ENCODE measurements at regions not wholly inside any gene's neighbourhood (a gene's known extent, or its start where the extent isn't known, plus 50 kb on each side); places are given as distances from the start of the nearest gene placed in this dataset.

GRCh38 chr18:29494371-29494770 is 1317.4 kb upstream of the CDH2 start:
- H3K27ac ChIP-seq, result no peak overlapping the region
- H3K9me3 ChIP-seq, result no peaks in the 10 kb centered on the region
- intact Hi-C loops (cut with DNase I), result no loop called here
- no peak overlapping the region for H3K4me3 ChIP-seq
- no peak for ATAC-seq
- no peaks in the 10 kb centered on the region for H3K36me3 ChIP-seq
- no peaks in the 10 kb centered on the region for H3K4me1 ChIP-seq
- no peak for DNase-seq
- no peak for TF ChIP-seq POLR2A (IDR thresholded peaks at IDR 0.05)
- no peaks in the 10 kb centered on the region for H3K27me3 ChIP-seq

DNA sequence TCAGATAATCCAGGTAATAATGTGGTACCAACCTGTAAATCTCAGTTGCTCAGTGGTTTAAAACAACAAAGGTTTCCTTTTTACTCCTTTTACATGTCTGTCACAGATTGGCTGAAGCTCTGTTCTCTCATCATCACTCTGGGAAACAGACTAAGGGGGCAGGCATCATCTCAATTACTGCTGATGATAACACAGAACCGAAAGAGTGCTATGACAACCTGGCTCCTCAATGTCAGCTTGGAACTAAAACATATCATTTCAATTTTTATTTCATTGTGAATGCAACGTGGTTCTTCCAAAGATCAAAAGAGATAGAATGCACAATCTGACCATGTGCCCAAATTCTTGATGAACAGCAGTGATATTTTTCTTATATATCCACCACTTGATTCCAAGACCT is 1315.0 kb upstream of the CDH2 start:
- intact Hi-C loops (cut with DNase I), result no loop called here
- TF ChIP-seq POLR2A (IDR thresholded peaks at IDR 0.05), result no peak
- TF ChIP-seq, protein P1, sequence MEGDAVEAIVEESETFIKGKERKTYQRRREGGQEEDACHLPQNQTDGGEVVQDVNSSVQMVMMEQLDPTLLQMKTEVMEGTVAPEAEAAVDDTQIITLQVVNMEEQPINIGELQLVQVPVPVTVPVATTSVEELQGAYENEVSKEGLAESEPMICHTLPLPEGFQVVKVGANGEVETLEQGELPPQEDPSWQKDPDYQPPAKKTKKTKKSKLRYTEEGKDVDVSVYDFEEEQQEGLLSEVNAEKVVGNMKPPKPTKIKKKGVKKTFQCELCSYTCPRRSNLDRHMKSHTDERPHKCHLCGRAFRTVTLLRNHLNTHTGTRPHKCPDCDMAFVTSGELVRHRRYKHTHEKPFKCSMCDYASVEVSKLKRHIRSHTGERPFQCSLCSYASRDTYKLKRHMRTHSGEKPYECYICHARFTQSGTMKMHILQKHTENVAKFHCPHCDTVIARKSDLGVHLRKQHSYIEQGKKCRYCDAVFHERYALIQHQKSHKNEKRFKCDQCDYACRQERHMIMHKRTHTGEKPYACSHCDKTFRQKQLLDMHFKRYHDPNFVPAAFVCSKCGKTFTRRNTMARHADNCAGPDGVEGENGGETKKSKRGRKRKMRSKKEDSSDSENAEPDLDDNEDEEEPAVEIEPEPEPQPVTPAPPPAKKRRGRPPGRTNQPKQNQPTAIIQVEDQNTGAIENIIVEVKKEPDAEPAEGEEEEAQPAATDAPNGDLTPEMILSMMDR (IDR thresholded peaks at IDR 0.05), result no peak
- H3K27me3 ChIP-seq, result no peaks in the 10 kb centered on the region
- no peak overlapping the region for H3K27ac ChIP-seq
- no peaks in the 10 kb centered on the region for H3K4me1 ChIP-seq
- no peaks in the 10 kb centered on the region for H3K36me3 ChIP-seq
- DNase-seq (no peak), ATAC-seq (no peak)
- WGBS, 4 donors, result 53 to 69% (median 61%) methylated on average over 2 of the region's 2 CpGs
- H3K4me3 ChIP-seq, result no peak overlapping the region
- H3K9me3 ChIP-seq, result no peaks in the 10 kb centered on the region

- no peak for ATAC-seq
- no peaks in the 10 kb centered on the region for H3K36me3 ChIP-seq
Measured at GRCh38 chr18:29488617-29489016, 1311.7 kb upstream of the CDH2 start.

GRCh38 chr18:29465526-29465925 is 1288.6 kb upstream of the CDH2 start:
- TF ChIP-seq POLR2A (IDR thresholded peaks at IDR 0.05), result no peak
- TF ChIP-seq, protein P1 (IDR thresholded peaks at IDR 0.05), result no peak

More at GRCh38 chr18:29488617-29489016, 1311.7 kb upstream of the CDH2 start:
- intact Hi-C loops (cut with DNase I), result no loop called here
- Histone ChIP-seq H3K4me1 (no peaks in the 10 kb centered on the region), H3K27ac (no peak overlapping the region), H3K27me3 (no peaks in the 10 kb centered on the region), H3K9me3 (no peaks in the 10 kb centered on the region), H3K4me3 (no peak overlapping the region)
- WGBS, 4 donors, result 50 to 88% (median 77%) methylated on average over 2 of the region's 2 CpGs
- DNase-seq, result no peak
- TF ChIP-seq, protein P1 (IDR thresholded peaks at IDR 0.05), result no peak
- no peak for TF ChIP-seq POLR2A (IDR thresholded peaks at IDR 0.05)

GRCh38 chr18:29459972-29460371 is 1283.0 kb upstream of the CDH2 start:
- Histone ChIP-seq H3K4me3 (no peak overlapping the region), H3K9me3 (no peaks in the 10 kb centered on the region), H3K27me3 (no peaks in the 10 kb centered on the region), H3K36me3 (no peaks in the 10 kb centered on the region), H3K4me1 (no peaks in the 10 kb centered on the region), H3K27ac (no peak overlapping the region)
- intact Hi-C loops (cut with DNase I), result no loop called here
- DNase-seq (no peak), ATAC-seq (no peak)
- TF ChIP-seq, protein P1 (IDR thresholded peaks at IDR 0.05), result no peak
- no peak for TF ChIP-seq POLR2A (IDR thresholded peaks at IDR 0.05)

More at GRCh38 chr18:29465526-29465925, 1288.6 kb upstream of the CDH2 start:
- H3K27me3 ChIP-seq, result no peaks in the 10 kb centered on the region
- H3K36me3 ChIP-seq, result no peaks in the 10 kb centered on the region
- H3K9me3 ChIP-seq, result no peaks in the 10 kb centered on the region
- no peak overlapping the region for H3K4me3 ChIP-seq
- no peak overlapping the region for H3K27ac ChIP-seq
- no peak for ATAC-seq
- H3K4me1 ChIP-seq, result no peaks in the 10 kb centered on the region
- no peak for DNase-seq
- intact Hi-C loops (cut with DNase I), result no loop called here

All from heart left ventricle (tissue), 16 donors.